ENCODE measurements at regions not wholly inside any gene's neighbourhood (a gene's known extent, or its start where the extent isn't known, plus 50 kb on each side); places are given as distances from the start of the nearest gene placed in this dataset.

GRCh38 chr18:3360211-3360610, 89.8 kb upstream of the TGIF1 start:
- peak; percentile 85 for DNase-seq
- H3K27ac Mint-ChIP-seq = no peak overlapping the region
- peak overlapping the region; percentile 34 for H3K27ac ChIP-seq (ENCODE audit: low read depth, low read length)
- WGBS, 2 experiments (ENCODE audit: insufficient coverage in 1 of 2, insufficient read length in 1 of 2) = 59 to 70% methylated on average over 14 to 15 of the region's 15 CpGs
- H3K36me3 ChIP-seq (ENCODE audit: control insufficient read depth, insufficient read depth, low read length) = no peaks in the 10 kb centered on the region
- no peaks in the 10 kb centered on the region for H3K27me3 Mint-ChIP-seq (ENCODE audit: insufficient read depth)
- no peak for TF ChIP-seq CTCF (conservative IDR thresholded peaks at IDR 0.05)
- H3K4me1 Mint-ChIP-seq = peaks cover 8% of the 10 kb centered on the region
- no peaks in the 10 kb centered on the region for H3K9me3 ChIP-seq (ENCODE audit: control insufficient read depth, low read length)
- no peak overlapping the region for H3K9ac ChIP-seq (ENCODE audit: extremely low read depth, low read length, poor library complexity, severe bottlenecking)
- no peaks in the 10 kb centered on the region for H3K36me3 Mint-ChIP-seq (ENCODE audit: low read depth)
- no peaks in the 10 kb centered on the region for H3K4me1 ChIP-seq (ENCODE audit: control insufficient read depth, insufficient read depth, low read length)
- no peak overlapping the region for H3K4me3 Mint-ChIP-seq
- H3K9me3 Mint-ChIP-seq = no peaks in the 10 kb centered on the region
- no peak overlapping the region for H3K4me3 ChIP-seq (ENCODE audit: low read length)
- no peaks in the 10 kb centered on the region for H3K27me3 ChIP-seq (ENCODE audit: control insufficient read depth, insufficient read depth, low read length, poor library complexity, severe bottlenecking)

GRCh38 chr18:3367491-3368091, 82.4 kb upstream of the TGIF1 start:
- H3K4me3 ChIP-seq (ENCODE audit: low read length) = no peak overlapping the region
- no peaks in the 10 kb centered on the region for H3K36me3 Mint-ChIP-seq (ENCODE audit: low read depth)
- no peak for TF ChIP-seq CTCF (conservative IDR thresholded peaks at IDR 0.05)
- H3K27ac ChIP-seq (ENCODE audit: low read depth, low read length) = no peak overlapping the region
- no peaks in the 10 kb centered on the region for H3K4me1 ChIP-seq (ENCODE audit: control insufficient read depth, insufficient read depth, low read length)
- no peak overlapping the region for H3K4me3 Mint-ChIP-seq
- H3K27ac Mint-ChIP-seq = no peak overlapping the region
- H3K9ac ChIP-seq (ENCODE audit: extremely low read depth, low read length, poor library complexity, severe bottlenecking) = no peak overlapping the region
- no peaks in the 10 kb centered on the region for H3K27me3 ChIP-seq (ENCODE audit: control insufficient read depth, insufficient read depth, low read length, poor library complexity, severe bottlenecking)
- H3K27me3 Mint-ChIP-seq (ENCODE audit: insufficient read depth) = no peaks in the 10 kb centered on the region
- 72 to 91% methylated on average over 2 to 5 of the region's 5 CpGs for WGBS, 2 experiments (ENCODE audit: insufficient coverage in 1 of 2, insufficient read length in 1 of 2)
- no peaks in the 10 kb centered on the region for H3K9me3 Mint-ChIP-seq
- H3K9me3 ChIP-seq (ENCODE audit: control insufficient read depth, low read length) = no peaks in the 10 kb centered on the region
- H3K36me3 ChIP-seq (ENCODE audit: control insufficient read depth, insufficient read depth, low read length) = no peaks in the 10 kb centered on the region
- no peaks in the 10 kb centered on the region for H3K4me1 Mint-ChIP-seq
- no peak for DNase-seq

- Histone ChIP-seq H3K4me1 (ENCODE audit: control insufficient read depth, insufficient read depth, low read length) (no peaks in the 10 kb centered on the region), H3K9ac (ENCODE audit: extremely low read depth, low read length, poor library complexity, severe bottlenecking) (no peak overlapping the region), H3K27ac (ENCODE audit: low read depth, low read length) (no peak overlapping the region), H3K9me3 (ENCODE audit: control insufficient read depth, low read length) (no peaks in the 10 kb centered on the region), H3K36me3 (ENCODE audit: control insufficient read depth, insufficient read depth, low read length) (no peaks in the 10 kb centered on the region), H3K4me3 (ENCODE audit: low read length) (no peak overlapping the region), H3K27me3 (ENCODE audit: control insufficient read depth, insufficient read depth, low read length, poor library complexity, severe bottlenecking) (no peaks in the 10 kb centered on the region)
- H3K9me3 Mint-ChIP-seq = no peaks in the 10 kb centered on the region
- DNase-seq = no peak
- no peaks in the 10 kb centered on the region for H3K4me1 Mint-ChIP-seq
- H3K4me3 Mint-ChIP-seq = no peak overlapping the region
- TF ChIP-seq CTCF (conservative IDR thresholded peaks at IDR 0.05) = no peak
- no peak overlapping the region for H3K27ac Mint-ChIP-seq
- H3K27me3 Mint-ChIP-seq (ENCODE audit: insufficient read depth) = peaks cover under 1% of the 10 kb centered on the region
- H3K36me3 Mint-ChIP-seq (ENCODE audit: low read depth) = no peaks in the 10 kb centered on the region
- 83 to 100% methylated on average over 1 of the region's 1 CpG for WGBS, 2 experiments (ENCODE audit: insufficient coverage in 1 of 2, insufficient read length in 1 of 2)
These were observed 81.8 kb upstream of the TGIF1 start for GRCh38 chr18:3368193-3368592.

Measured in endodermal cell (in vitro differentiated cells).